Neural crest cell (in vitro differentiated cells): ENCODE measurements at regions not wholly inside any gene's neighbourhood (a gene's known extent, or its start where the extent isn't known, plus 50 kb on each side); places are given as distances from the start of the nearest gene placed in this dataset.

Source experiments
- DNase-seq: peaks from one replicate; pipeline ENCODE4 v3.0.0; 2021; ENCODE audit warnings: low read depth, mixed read lengths, low spot score
- H3K27ac Mint-ChIP-seq: one replicate; pipeline ENCODE4 v1.8.0; 2021; ENCODE audit warnings: mild to moderate bottlenecking, mixed read lengths; ENCODE audit not compliant: unreplicated experiment
- H3K27me3 Mint-ChIP-seq: 2 replicates; pipeline ENCODE4 v1.8.0; 2021; ENCODE audit warnings: low read depth, mild to moderate bottlenecking, mixed read lengths
- H3K36me3 Mint-ChIP-seq: 2 replicates; pipeline ENCODE4 v1.8.0; 2021; ENCODE audit warnings: low read depth, mild to moderate bottlenecking, mixed read lengths
- H3K4me1 Mint-ChIP-seq: 2 replicates; pipeline ENCODE4 v1.8.0; 2021; ENCODE audit warnings: mixed read lengths
- H3K4me3 Mint-ChIP-seq: one replicate; pipeline ENCODE4 v1.8.0; 2021; ENCODE audit warnings: mild to moderate bottlenecking, mixed read lengths
- H3K9me3 Mint-ChIP-seq: 2 replicates; pipeline ENCODE4 v1.8.0; 2021; ENCODE audit warnings: mixed read lengths
- CTCF ChIP-seq: fragments of 200-600 bp; sonication (generic); conservative IDR thresholded peaks from 2 replicates; pipeline ENCODE4 v1.5.0; 2021; ENCODE audit warnings: antibody characterized with exemption, mild to moderate bottlenecking

- Mint-ChIP-seq H3K9me3 (no peaks in the 10 kb centered on the region), H3K27me3 (peaks cover 46% of the 10 kb centered on the region), H3K4me1 (no peaks in the 10 kb centered on the region), H3K36me3 (no peaks in the 10 kb centered on the region), H3K27ac (no peak overlapping the region), H3K4me3 (no peak overlapping the region)
- TF ChIP-seq CTCF, result no peak
- DNase-seq, result no peak
Observed at GRCh38 chr12:132401982-132402381, 72.6 kb upstream of the GALNT9 start.

- H3K4me1 Mint-ChIP-seq, result no peaks in the 10 kb centered on the region
- H3K4me3 Mint-ChIP-seq, result no peak overlapping the region
- peaks cover 58% of the 10 kb centered on the region for H3K27me3 Mint-ChIP-seq
- no peak for DNase-seq
- no peak for TF ChIP-seq CTCF
- no peak overlapping the region for H3K27ac Mint-ChIP-seq
- no peaks in the 10 kb centered on the region for H3K9me3 Mint-ChIP-seq
- no peaks in the 10 kb centered on the region for H3K36me3 Mint-ChIP-seq
Observed at GRCh38 chr12:132400011-132400641, 70.7 kb upstream of the GALNT9 start.

- peaks cover 2% of the 10 kb centered on the region for H3K9me3 Mint-ChIP-seq
- H3K36me3 Mint-ChIP-seq, result no peaks in the 10 kb centered on the region
- TF ChIP-seq CTCF, result no peak
- H3K4me3 Mint-ChIP-seq, result no peak overlapping the region
- no peaks in the 10 kb centered on the region for H3K4me1 Mint-ChIP-seq
- no peak for DNase-seq
- H3K27me3 Mint-ChIP-seq, result peaks cover 65% of the 10 kb centered on the region
- H3K27ac Mint-ChIP-seq, result no peak overlapping the region
Observed at GRCh38 chr12:132399092-132400010, 70.0 kb upstream of the GALNT9 start.

GRCh38 chr12:132398386-132398991 lies 69.1 kb upstream of the GALNT9 start:
- Mint-ChIP-seq H3K9me3 (peaks cover 2% of the 10 kb centered on the region), H3K36me3 (no peaks in the 10 kb centered on the region), H3K4me3 (no peak overlapping the region), H3K4me1 (no peaks in the 10 kb centered on the region), H3K27ac (no peak overlapping the region), H3K27me3 (peaks cover 70% of the 10 kb centered on the region)
- DNase-seq, result no peak
- TF ChIP-seq CTCF, result no peak

GRCh38 chr12:132397934-132398385 lies 68.6 kb upstream of the GALNT9 start:
- Mint-ChIP-seq H3K9me3 (peaks cover 2% of the 10 kb centered on the region), H3K27ac (no peak overlapping the region), H3K27me3 (peaks cover 70% of the 10 kb centered on the region), H3K4me3 (no peak overlapping the region), H3K4me1 (no peaks in the 10 kb centered on the region), H3K36me3 (no peaks in the 10 kb centered on the region)
- no peak for TF ChIP-seq CTCF
- no peak for DNase-seq
